Epithelial cell of proximal tubule (primary cell): ENCODE measurements at regions not wholly inside any gene's neighbourhood (a gene's known extent, or its start where the extent isn't known, plus 50 kb on each side); places are given as distances from the start of the nearest gene placed in this dataset.

Source experiments
- DNase-seq: peaks from one replicate; pipeline ENCODE4 v3.0.0-alpha.2; 2011; ENCODE audit warnings: low read depth
- H3K4me3 ChIP-seq: 2 replicates; pipeline ENCODE4 v1.5.1; 2011; ENCODE audit warnings: low read depth, mild to moderate bottlenecking, low read length
- TF ChIP-seq, protein P1 (sequence below): conservative IDR thresholded peaks from 2 replicates; pipeline ENCODE4 v1.5.1; 2012; ENCODE audit warnings: low read depth, mild to moderate bottlenecking, low read length

GRCh38 chr6:66232890-66233289, 525.9 kb upstream of the EYS start:
- no peak for DNase-seq
- no peak overlapping the region for H3K4me3 ChIP-seq
- TF ChIP-seq, protein P1, sequence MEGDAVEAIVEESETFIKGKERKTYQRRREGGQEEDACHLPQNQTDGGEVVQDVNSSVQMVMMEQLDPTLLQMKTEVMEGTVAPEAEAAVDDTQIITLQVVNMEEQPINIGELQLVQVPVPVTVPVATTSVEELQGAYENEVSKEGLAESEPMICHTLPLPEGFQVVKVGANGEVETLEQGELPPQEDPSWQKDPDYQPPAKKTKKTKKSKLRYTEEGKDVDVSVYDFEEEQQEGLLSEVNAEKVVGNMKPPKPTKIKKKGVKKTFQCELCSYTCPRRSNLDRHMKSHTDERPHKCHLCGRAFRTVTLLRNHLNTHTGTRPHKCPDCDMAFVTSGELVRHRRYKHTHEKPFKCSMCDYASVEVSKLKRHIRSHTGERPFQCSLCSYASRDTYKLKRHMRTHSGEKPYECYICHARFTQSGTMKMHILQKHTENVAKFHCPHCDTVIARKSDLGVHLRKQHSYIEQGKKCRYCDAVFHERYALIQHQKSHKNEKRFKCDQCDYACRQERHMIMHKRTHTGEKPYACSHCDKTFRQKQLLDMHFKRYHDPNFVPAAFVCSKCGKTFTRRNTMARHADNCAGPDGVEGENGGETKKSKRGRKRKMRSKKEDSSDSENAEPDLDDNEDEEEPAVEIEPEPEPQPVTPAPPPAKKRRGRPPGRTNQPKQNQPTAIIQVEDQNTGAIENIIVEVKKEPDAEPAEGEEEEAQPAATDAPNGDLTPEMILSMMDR: no peak

GRCh38 chr6:66230591-66230990, 523.6 kb upstream of the EYS start:
- TF ChIP-seq, protein P1: no peak
- no peak for DNase-seq
- H3K4me3 ChIP-seq: no peak overlapping the region

GRCh38 chr6:66226109-66226508, 519.1 kb upstream of the EYS start:
- no peak overlapping the region for H3K4me3 ChIP-seq
- no peak for DNase-seq
- TF ChIP-seq, protein P1: no peak

GRCh38 chr6:66210964-66211363, 503.9 kb upstream of the EYS start:
- no peak for DNase-seq
- TF ChIP-seq, protein P1: no peak
- no peak overlapping the region for H3K4me3 ChIP-seq

DNA sequence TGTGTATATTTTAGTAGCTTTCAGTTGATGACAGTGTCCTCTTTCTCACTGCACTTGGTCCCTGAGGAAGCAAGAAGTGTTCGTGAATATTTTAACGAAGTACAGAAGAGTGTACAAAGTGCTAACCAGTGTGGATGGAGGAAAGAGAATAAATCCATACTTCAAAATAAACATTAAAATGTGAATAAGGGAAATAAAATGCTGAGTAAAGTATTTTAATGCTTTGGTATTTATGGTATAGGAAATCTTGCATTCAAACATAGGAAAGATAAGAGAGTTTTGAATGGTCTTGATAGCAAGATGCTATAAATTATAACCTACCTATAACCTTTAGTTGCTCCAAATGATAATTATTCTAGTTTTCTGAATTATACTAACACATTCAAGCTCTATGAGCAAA, 493.4 kb upstream of the EYS start:
- DNase-seq: no peak
- TF ChIP-seq, protein P1: no peak
- no peak overlapping the region for H3K4me3 ChIP-seq

GRCh38 chr6:66199171-66199570, 492.1 kb upstream of the EYS start:
- no peak overlapping the region for H3K4me3 ChIP-seq
- DNase-seq: no peak
- TF ChIP-seq, protein P1: no peak

GRCh38 chr6:66198062-66198624, 491.1 kb upstream of the EYS start:
- DNase-seq: no peak
- no peak overlapping the region for H3K4me3 ChIP-seq
- TF ChIP-seq, protein P1: no peak
